Occipital lobe (tissue), 1 donor: ENCODE measurements at regions not wholly inside any gene's neighbourhood (a gene's known extent, or its start where the extent isn't known, plus 50 kb on each side); places are given as distances from the start of the nearest gene placed in this dataset.
"Not testable (repeated sequence)": the region's sequence is repeated elsewhere in the genome, so short reads cannot be mapped to it uniquely, and the experiment has no call there.

Experiments used
- DNase-seq: peaks from one replicate; lab custom pipeline; 2025; lab: John Stamatoyannopoulos, UW

DNA sequence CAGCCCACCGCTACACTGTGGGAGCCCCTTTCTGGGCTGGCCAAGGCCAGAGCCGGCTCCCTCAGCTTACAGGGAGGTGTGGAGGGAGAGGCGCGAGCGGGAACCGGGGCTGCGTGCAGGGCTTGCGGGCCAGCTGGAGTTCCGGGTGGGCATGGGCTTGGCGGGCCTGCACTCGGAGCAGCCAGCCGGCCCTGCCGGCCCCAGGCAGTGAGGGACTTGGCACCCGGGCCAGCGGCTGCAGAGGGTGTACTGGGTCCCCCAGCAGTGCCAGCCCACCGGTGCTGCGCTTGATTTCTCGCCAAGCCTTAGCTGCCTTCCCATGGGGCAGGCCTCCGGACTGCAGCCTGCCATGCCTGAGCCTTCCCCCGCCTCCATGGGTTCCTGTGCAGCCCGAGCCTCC is 306.2 kb downstream of the PPP4R3C start:
- DNase-seq, result not testable (repeated sequence)

DNA sequence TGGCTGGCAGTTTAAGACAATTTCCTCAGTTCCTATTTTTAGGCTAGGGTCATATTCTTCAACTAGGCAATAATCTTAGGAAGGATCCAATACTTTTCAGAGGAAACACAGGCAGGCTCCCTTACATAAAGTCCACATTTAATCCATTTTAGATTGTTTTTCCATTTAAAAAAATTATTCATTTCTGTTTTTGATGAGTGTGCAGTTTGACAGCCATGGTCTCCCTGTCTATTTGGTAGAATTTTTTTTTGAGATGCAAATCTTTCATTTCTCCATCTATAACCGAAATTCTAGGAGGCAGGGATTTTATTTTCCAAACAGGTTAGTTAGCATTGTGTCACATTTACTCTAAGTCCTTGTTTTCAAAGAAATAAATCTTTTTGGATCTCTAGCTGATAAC is 326.8 kb downstream of the PPP4R3C start:
- DNase-seq, result no peak

DNA sequence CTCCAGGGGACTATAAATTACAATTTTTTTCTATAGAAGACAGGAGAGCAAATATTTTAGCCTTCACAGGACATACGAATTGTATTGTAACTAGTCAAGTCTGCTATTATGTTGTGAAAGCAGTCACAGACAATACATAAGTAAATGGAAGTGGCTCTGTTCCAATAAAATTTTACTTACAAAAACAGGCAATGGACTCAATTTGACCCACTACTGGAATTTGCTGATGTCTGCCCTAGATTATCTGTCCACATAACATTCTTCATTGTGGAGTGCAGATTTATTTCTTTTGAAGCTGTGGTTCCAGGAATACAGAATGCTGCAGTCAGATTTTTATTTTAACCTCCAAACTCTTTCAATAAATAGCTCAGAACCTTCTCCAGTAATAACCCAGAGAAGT is 330.3 kb downstream of the PPP4R3C start:
- no peak for DNase-seq

DNA sequence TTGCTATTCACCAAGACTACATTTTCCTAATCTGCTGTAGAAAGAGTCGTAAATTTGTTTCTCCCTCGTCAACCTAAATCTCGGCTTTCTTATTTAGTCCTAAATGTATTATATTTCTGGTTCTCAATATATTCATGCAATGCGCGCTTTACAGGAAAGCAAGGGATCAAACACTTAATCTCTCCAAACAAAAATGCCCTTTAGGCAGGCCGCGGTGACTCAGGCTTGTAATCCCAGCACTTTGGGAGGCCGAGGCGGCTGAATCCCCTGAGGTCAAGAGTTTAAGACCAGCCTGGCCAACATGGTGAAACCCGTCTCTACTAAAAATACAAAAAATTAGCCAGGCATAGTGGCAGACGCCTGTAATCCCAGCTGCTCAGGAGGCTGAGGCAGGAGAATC is 376.0 kb downstream of the PPP4R3C start:
- DNase-seq, result not testable (repeated sequence)

DNA sequence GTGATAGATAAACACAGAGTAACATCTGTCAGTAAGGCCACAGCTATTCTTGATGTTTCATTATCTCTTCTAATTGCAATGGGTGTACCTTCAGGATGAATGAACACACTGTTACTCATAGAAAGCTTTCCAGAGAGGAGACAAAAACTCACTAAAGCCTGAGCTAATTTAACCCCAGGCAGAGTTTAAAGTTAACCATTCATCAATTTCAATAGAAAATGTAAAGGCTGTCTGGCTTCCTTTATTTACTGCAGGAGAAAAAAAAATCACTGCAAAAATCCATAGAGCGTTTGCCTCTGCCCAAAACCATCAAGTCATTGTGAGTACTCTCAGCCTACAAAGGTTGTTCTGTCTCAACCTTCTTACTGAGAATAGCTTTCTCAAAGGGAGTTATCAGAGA is 376.9 kb downstream of the PPP4R3C start:
- no peak for DNase-seq

DNA sequence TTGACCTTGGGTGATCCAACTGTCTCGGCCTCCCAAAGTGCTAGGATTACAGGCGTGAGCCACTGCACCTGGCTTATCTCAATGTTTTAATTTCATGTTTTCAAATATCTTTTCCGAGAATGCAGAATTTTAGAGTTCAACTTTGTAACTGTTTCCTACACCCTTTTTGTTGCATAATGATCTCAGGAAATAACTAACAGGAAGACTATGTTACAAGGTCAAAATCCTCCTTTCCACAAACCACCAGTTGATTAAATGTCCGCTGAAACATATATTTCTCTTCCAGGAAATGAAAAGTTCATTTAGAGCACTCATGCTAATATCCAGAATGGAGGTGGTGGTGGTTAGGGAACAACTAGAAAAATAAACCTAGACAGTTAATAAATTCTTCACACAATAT is 377.8 kb downstream of the PPP4R3C start:
- no peak for DNase-seq

DNA sequence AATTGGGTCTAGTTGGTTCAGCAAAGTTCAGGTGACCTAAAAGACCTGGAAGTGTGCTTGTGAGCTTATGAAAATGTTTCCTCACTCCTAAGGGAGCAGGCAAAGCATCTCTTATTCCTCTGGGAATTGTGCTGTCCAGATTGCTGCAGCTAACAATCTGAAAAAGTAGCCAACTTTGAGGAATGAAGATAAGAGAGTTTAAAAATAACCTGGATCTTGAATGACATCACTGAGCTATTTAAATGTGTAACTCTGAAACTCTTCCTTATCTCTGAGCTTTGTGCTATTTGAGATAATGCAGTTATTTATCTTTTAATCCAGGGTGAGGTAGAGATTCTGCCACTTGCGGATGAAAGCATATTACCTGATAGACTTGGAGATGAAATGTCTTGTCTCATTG is 384.8 kb downstream of the PPP4R3C start:
- DNase-seq, result no peak

DNA sequence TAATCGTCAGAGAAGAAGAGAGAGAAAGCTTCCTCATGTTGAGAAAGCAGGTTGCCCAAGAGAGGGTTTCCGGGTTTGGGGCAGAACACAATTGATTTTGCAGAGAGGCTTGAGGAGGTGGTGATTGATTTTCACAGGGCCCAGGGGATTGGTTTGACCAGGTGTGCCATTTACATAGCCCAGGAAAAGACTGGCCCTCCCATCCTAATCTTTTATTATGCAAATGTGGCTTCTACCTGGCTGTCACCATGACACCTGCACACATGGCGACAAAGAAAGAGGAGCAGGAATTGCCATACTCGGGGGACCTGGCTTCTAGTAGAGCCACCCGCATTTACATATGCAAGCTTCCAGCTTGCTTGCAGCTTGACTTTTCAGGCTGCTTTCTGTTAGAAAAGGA is 405.3 kb downstream of the PPP4R3C start:
- DNase-seq, result no peak

DNA sequence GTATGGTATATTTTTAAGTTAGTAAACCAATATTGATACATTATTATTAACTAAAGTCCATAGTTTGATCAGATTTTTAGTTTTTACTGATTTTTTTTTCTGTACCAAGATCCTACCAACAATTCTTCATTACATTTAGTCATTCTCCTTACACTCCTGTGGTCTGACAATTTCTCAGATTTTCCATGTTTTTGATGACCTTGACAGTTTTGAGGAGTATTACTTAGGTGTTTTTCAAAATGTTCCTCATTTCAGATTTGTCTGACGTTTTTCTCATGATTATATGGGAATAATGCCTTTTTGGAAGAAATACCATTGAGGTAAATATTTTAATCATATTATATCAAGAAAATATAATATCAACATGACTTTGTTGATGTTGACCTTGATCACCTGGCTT is 423.8 kb downstream of the PPP4R3C start:
- DNase-seq, result no peak

DNA sequence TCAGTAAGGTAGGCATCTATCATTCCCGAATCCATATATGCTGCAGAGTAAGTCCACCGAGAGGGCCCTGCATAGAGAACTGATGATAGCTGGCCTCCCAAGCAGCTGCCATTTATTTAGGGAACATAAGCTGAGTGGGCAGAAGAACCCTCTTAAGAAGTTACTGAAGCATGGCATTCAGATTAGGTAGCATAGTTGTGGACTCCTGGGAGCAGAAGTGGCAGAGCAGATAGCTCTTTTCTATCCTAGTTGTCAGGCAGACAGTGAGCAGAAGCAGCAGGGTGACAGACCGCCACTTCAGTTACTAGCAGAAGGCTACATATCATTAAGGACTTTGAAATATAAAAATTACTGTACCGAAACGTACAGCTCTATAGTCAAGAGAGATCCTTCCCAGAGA is 454.7 kb downstream of the PPP4R3C start:
- DNase-seq, result no peak

DNA sequence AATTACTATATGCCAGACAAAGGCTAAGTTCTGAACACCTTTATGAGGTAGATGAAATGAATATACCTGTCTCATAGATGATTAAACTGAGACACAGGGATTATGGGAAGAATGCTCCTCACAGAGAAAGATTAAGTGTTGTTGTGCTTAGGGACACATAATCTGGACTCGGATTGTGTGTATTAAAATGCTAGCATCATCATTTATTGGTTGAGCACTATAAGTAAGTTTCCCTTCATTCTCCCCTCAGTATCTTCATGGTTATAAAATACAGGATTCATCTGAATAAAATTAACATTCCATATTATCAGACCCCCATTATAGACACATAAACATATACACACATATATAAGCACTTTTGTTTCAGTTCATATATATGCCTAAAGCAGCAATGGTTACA is 463.5 kb downstream of the PPP4R3C start:
- no peak for DNase-seq

DNA sequence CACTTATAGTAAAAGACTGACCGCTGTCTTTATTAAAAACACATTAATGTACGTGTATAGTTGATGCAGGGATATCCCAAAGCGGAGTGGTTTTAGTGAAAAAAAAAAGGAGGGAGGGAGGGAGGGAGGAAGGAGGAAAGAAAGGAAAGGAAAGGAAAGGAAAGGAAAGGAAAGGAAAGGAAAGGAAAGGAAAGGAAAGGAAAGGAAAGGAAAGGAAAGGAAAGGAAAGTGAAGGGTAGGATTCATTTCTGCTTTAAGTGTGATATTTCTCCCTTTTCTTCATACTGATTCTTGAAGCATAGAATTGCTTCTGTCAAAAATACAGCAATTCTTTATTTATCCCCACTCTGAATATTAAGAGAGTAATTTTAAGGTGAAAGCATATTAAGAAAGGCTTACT is 504.9 kb downstream of the PPP4R3C start:
- no peak for DNase-seq

DNA sequence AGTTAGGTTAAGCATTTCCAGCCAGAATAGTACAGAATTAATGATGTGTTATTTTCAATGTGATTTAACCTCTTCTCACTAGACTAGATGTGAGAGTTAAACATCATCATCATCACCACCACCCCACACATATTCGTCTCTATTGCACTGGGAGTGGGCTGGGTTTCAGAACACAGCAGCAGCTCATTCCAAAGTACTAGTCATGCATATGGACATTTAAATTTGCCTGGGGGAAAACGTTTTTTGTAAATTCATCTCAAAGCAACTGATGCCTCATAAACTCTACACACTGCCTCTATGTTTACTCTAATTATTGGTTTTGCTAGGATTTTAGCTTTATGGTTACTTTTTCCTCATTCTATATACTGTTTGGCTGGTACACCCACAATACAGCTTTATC is 509.1 kb downstream of the PPP4R3C start:
- DNase-seq, result no peak

DNA sequence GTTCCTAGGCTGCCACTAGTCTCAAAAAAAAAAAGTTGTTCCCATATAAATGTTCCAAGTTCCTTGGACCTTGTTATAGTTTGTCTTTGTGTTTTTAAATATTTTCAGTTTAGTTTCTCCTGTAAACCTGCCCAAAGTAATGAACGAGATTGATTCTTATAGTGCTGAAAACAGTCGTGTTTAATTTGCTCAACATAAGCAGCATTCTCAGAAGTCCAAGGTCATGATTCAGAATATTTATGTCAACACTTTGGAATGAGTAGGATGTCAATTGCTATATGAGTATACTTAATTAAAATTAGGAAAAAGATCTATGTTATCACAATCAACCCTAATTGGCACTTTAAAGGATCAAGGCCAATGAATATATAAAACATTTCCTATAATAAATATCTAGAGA is 510.9 kb downstream of the PPP4R3C start:
- DNase-seq, result no peak

DNA sequence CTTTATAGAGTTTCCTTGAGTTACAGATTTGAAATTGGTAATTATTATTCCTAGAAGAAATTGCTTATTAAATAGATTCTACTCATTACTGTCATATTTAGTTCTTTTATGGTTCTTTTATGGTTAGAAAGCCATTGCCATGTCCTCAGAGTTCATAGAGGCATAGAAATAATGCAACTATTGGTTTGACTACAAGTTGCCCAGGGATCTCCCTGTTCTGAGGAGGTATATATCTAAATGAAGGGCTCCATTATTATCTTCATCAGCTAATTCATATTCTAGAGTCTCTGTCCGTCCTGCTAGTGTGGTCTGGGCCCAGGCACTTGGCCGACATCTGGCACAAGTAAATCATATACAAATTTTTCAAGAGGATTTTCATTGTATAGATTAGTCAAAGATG is 535.7 kb downstream of the PPP4R3C start:
- no peak for DNase-seq

DNA sequence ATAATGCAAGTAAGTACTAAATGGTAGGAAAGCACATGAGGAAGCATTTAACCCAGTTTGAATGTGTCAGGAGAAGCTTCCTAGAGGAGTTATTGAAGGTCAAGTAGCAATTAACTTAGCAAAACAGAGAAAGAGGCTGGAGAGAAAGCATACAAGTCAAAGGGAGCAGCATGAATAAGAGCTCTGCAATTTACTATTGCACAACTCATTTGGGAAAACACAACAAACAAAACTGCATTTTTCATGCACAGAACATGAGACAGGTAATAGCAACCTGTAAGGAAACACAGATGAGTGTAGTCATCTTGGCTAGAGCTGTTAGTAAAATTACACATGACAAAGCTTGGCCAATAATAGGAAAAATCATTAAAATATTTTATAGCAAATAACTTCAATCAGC is 538.1 kb downstream of the PPP4R3C start:
- DNase-seq, result no peak

DNA sequence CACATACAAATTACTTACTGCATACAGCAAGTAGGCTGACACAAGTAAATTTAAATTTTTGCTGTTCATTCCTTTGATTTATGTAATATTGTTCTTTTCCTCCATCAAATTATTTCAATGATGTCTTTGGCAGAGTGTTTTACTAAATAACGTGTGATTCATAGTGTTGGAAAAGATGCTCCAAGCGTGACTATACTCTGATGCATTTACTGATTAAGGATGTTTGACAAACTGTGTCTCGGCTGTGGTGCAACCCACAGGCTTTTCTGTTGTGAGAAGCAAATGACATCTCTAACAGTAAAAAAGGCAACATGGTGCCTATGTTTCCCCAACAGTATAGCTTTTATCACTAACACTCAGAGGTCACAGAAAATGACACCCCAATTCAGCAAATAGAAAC is 540.9 kb downstream of the PPP4R3C start:
- DNase-seq, result no peak

DNA sequence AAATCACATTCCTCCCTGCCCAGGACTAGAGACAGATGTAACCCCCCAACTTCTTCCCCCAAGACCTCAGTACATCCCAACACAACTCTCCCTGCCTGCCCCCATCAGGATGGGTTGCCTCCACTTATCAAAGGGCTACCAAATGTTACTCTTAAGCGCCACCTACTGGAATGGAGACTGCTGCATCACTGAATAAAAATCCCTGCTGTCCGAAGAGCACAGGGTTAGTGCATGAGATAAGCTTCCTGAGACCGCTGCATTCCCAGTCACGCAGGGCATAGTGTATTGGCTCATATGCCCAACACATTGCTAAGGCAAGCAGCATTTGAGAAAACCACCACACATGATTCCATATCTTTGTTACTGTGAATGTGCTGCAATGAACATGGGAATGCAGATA is 544.5 kb downstream of the PPP4R3C start:
- no peak for DNase-seq

DNA sequence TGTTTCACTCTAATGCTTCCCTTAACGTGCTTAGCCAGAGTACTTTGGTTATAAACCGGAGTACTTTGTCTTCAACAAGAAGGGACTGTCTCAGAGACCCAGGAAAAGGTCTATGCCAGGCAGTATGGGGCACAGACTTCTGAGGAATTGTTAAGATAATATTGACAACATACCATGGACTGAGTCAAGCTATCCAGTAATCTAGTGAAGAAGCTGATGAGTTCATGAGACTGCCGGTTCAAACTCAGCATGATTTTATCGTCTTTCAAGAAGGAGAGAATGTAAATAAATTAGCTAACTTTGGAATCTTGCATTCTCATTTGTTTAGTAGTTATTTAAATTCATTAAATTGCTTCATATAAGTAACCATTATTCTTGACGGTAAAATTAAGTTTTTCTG is 546.1 kb downstream of the PPP4R3C start:
- no peak for DNase-seq

DNA sequence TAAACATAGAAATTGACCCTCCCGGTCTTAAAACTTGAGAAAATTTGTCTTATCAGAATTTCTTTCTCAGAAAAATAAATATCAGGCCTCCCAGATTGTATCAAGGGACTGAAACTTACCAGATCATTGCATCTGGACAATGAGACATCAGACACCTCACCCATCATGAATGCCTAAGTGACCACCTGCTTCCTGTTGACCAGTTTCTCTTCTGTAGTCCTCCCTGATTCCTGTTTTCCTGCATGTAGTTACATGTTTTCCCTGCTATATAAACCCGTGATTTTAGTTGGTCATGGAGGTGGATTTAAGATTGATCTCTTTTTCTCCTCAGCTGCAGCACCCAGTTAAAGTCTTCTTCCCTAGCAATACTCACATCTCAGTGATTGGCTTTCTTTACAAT is 548.1 kb downstream of the PPP4R3C start:
- no peak for DNase-seq

DNA sequence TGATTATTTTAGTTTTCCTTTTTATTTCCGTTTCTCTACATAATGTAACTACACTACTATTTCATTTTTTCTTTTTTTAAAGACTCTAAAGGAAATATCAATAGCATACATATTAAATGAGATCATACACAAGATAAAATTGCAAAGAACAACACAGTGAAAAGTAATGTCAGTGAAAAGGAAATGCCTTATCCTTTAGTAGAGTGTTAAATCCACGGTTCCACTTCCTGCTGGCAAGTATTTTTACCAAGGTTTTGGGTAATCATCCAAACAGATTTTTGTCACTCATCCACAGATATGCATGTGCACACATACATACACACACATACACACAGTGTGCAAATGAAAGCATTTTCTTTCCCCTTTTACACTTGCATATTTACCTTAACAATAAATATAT is 548.9 kb downstream of the PPP4R3C start:
- DNase-seq, result no peak

DNA sequence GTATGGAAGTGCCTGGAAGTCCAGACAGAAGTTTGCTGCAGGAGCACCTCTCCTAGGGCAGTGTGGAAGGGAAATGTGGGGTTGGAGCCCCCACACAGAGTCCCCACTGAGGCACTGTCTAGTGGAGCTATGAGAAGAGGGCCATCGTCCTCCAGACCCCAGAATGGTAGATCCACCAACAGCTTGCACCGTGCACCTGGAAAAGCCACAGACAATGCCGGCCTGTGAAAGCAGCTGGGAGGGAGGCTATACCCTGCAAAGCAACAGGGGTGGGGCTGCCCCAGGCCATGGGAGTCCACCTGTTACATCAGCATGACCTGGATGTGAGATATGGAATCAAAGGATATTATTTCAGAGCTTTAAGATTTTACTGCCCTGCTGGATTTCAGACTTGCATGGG is 551.4 kb downstream of the PPP4R3C start:
- not testable (repeated sequence) for DNase-seq

DNA sequence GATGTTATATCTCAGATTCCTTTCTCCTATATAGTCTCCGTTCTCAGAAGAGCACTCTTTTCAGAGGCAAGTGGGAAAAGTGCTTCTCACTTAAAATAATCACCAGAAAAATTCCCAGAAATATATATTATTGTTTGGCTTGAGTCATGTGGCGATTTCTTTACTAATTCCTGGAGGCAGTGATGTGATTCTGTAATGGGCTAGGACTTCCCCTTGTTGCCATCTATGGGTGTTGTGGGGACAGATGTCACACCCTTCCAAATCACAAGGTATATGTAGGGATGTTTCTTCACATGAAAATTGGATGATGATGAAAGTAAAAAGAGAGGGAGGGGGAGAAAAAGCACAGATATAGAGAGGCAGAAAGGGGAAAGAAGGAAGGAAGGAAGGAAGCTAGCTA is 553.4 kb downstream of the PPP4R3C start:
- no peak for DNase-seq

DNA sequence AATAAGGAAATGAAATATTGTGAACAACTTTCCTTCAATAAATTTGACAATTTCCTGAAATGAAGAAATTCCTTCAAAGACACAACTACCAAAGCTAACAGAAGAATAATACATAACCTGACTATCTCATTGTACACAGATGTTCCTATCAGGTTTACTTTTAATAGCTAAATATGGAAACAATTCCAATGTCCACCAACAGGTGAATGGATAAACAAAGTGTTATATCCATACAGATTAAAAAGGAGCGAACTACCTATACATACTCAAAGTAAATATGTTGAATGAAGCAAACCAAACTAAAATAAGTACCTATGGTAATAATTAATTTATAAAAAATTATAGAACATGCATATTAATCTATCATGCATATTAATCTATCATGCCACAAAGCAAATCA is 554.9 kb downstream of the PPP4R3C start:
- DNase-seq, result no peak

DNA sequence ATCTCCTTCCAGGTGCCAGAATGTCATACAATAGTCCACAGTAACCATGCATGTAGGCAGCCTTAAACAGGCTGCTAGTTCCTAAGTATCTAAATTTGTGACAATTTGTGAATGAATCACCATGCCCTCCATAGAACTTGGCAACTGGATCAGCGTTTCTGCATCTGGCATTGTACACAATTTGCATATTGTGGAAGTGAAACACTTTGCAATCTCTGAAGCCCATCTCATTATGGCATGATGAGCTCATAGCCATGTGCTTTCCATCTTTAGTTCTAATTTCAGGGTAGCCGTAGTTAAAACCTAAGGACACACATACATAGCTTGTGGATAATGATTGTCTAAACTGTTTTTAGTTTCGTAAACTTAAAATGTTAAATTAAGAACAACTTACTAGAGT is 573.6 kb downstream of the PPP4R3C start:
- peak; percentile 3 for DNase-seq
